GM12891 (cell line): ENCODE measurements at regions not wholly inside any gene's neighbourhood (a gene's known extent, or its start where the extent isn't known, plus 50 kb on each side); places are given as distances from the start of the nearest gene placed in this dataset.

Experiments used
- POLR2A ChIP-seq: IDR thresholded peaks from 2 replicates; pipeline ENCODE4 v1.6.1; 2011; ENCODE audit warnings: low read depth, low read length, control low read depth
- POLR2AphosphoS5 ChIP-seq: IDR thresholded peaks from 2 replicates; pipeline ENCODE4 v1.6.1; 2011; ENCODE audit warnings: low read depth, low read length, control low read depth
- SPI1 ChIP-seq: IDR thresholded peaks from 2 replicates; pipeline ENCODE4 v1.6.1; 2011; ENCODE audit warnings: low read depth, low read length, control low read depth
- TAF1 ChIP-seq: IDR thresholded peaks from 2 replicates; pipeline ENCODE4 v1.6.1; 2011; ENCODE audit warnings: low read depth, low read length, control low read depth

DNA sequence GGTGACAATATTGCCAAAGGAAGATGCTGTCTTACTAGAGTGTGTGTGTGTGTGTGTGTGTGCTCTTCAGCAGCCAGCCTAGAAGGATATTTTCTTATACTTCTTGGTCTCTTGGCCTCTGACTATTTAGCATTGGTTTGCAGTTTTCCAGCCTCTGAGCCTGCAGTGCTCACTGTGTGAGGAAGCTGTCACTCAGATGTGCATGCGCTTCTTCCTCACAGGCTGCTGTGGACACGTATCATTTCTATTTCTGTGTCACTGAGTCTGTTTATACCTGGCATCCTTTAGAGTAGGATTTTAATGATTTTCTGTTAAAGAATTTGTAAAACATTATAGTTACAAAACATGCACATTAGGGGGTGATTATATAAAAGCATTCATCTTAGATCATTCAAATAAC lies 83.3 kb downstream of the ALDH8A1 start:
- no peak for TF ChIP-seq POLR2AphosphoS5
- no peak for TF ChIP-seq POLR2A
- TF ChIP-seq SPI1 = no peak
- no peak for TF ChIP-seq TAF1
